ENCODE measurements at regions not wholly inside any gene's neighbourhood (a gene's known extent, or its start where the extent isn't known, plus 50 kb on each side); places are given as distances from the start of the nearest gene placed in this dataset.

DNA sequence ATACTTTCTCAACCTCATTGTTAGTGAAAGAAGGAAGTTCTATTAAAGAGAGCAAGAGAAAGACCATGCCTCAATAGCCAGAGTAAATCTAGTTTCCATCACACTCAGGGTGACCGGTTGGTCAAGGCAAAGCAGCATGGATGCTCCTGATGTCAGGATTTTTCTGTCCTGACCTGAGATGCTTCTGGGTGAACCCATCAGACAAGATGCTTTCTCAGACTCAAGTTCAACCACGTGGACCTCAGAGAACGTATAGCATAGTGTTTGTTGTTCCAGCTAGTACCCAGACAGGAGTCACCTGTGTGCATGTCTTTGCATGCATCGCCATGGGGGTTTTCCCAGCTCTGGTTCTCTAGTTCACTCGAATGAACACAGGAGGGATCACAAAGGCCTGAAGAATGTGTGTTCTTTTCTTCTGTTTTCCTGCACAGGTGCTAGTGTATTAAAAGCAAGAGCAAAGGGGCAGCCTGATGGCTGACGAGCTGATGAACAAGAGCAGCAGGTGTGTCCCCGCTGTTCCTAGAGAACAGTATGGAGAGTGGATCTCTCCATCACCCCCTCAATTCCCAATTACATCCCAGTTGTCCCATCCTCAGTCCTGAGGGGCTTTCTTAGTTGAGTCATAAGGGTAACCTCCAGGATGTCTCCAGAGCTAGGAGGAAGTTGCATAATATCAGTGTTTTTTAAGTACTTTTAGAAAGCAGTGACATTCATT lies 110.5 kb upstream of the ENPP6 start:
- no peak for DNase-seq
- H3K36me3 Mint-ChIP-seq (ENCODE audit: low read depth), result no peaks in the 10 kb centered on the region
- no peak overlapping the region for H3K4me3 Mint-ChIP-seq
- H3K9me3 Mint-ChIP-seq, result peaks cover 5% of the 10 kb centered on the region
- H3K27me3 Mint-ChIP-seq (ENCODE audit: low read depth, poor library complexity), result peaks cover 4% of the 10 kb centered on the region
- TF ChIP-seq, protein P1, sequence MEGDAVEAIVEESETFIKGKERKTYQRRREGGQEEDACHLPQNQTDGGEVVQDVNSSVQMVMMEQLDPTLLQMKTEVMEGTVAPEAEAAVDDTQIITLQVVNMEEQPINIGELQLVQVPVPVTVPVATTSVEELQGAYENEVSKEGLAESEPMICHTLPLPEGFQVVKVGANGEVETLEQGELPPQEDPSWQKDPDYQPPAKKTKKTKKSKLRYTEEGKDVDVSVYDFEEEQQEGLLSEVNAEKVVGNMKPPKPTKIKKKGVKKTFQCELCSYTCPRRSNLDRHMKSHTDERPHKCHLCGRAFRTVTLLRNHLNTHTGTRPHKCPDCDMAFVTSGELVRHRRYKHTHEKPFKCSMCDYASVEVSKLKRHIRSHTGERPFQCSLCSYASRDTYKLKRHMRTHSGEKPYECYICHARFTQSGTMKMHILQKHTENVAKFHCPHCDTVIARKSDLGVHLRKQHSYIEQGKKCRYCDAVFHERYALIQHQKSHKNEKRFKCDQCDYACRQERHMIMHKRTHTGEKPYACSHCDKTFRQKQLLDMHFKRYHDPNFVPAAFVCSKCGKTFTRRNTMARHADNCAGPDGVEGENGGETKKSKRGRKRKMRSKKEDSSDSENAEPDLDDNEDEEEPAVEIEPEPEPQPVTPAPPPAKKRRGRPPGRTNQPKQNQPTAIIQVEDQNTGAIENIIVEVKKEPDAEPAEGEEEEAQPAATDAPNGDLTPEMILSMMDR (IDR thresholded peaks at IDR 0.05), result no peak
- H3K4me1 Mint-ChIP-seq, result no peaks in the 10 kb centered on the region
- H3K27ac Mint-ChIP-seq, result no peak overlapping the region

DNA sequence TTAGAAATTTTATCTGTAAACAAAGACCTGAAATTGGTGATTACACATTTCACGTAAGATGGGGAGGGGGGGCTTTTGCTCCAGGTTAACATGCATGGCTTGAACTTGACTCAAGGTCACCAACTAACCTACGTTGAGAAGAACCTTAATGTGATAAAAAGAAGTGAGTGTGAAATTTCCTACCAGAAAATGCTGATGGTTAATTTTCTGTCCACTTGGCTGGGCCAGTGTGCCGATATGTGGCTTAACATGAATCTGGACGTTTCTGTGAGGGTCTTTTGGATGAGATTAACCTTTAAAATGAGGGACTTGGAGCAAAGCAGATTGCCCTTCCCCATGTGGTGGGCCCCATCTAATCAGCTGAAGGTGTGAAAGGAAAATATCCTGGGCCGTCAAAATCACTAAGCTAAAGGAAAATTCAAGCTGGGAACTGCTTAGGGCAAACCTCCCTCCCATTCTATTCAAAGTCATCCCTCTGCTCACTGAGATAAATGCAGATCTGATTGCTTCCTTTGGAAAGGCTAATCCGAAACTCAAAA lies 107.3 kb upstream of the ENPP6 start:
- no peaks in the 10 kb centered on the region for H3K4me1 Mint-ChIP-seq
- H3K27me3 Mint-ChIP-seq (ENCODE audit: low read depth, poor library complexity), result peaks cover 4% of the 10 kb centered on the region
- peaks cover 5% of the 10 kb centered on the region for H3K9me3 Mint-ChIP-seq
- no peak overlapping the region for H3K4me3 Mint-ChIP-seq
- DNase-seq, result no peak
- TF ChIP-seq, protein P1 (IDR thresholded peaks at IDR 0.05), result no peak
- H3K36me3 Mint-ChIP-seq (ENCODE audit: low read depth), result no peaks in the 10 kb centered on the region
- H3K27ac Mint-ChIP-seq, result no peak overlapping the region

DNA sequence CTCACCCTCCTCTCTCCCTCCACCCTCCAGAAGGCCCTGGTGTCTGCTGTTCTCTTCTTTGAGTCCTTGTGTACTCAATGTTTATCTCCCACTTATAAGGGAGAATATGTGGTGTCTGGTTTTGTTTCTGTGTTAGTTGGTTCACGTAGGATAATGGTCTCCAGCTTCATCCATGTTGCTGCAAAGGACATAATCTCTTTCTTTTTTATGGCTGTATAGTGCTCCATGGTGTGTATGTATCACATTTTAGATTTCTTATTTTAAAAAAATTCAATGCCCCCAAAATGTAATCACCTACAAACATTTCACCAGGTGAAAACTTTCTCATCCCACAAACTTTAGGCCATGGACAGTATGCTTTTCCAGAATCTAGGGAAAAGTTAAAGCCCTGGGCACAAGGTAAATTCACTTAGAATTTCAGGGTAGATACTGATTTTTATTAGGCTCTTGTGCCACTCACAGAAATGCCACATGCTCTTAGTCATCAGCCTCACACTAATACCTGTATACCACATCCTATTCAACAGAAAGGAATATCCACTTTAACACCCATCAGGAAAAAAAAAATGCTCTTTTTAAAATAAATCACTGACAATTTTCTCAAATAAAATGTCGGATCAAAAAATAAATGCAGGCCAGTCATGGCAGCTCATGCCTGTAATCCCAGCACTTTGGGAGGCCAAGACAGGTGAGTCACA lies 104.8 kb upstream of the ENPP6 start:
- H3K36me3 Mint-ChIP-seq (ENCODE audit: low read depth), result no peaks in the 10 kb centered on the region
- TF ChIP-seq, protein P1 (IDR thresholded peaks at IDR 0.05), result no peak
- DNase-seq, result no peak
- H3K9me3 Mint-ChIP-seq, result peaks cover 5% of the 10 kb centered on the region
- no peak overlapping the region for H3K4me3 Mint-ChIP-seq
- H3K27ac Mint-ChIP-seq, result no peak overlapping the region
- no peaks in the 10 kb centered on the region for H3K4me1 Mint-ChIP-seq
- H3K27me3 Mint-ChIP-seq (ENCODE audit: low read depth, poor library complexity), result peaks cover 4% of the 10 kb centered on the region

DNA sequence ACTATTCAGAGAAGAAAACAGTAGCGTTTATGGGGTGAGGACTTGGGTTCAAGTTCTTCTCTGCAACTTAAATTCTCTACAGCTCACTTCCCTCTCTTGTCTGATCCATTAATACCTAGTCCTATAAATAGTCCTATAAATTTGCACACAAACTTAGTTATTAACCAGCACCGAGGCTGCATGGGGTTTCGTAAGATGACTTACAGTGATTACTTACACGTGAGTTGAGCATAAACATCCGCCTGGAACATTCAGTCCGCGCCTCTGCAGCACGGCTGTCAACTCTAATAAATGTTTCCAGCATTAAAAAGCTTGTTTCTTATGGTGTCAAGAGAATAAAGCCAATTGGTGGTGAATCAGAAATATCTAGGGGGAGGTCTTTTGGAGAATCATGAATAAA lies 103.0 kb upstream of the ENPP6 start:
- H3K9me3 Mint-ChIP-seq, result no peaks in the 10 kb centered on the region
- TF ChIP-seq, protein P1 (IDR thresholded peaks at IDR 0.05), result no peak
- H3K36me3 Mint-ChIP-seq (ENCODE audit: low read depth), result no peaks in the 10 kb centered on the region
- DNase-seq, result no peak
- H3K4me3 Mint-ChIP-seq, result no peak overlapping the region
- H3K27me3 Mint-ChIP-seq (ENCODE audit: low read depth, poor library complexity), result peaks cover 9% of the 10 kb centered on the region
- no peak overlapping the region for H3K27ac Mint-ChIP-seq
- no peaks in the 10 kb centered on the region for H3K4me1 Mint-ChIP-seq

DNA sequence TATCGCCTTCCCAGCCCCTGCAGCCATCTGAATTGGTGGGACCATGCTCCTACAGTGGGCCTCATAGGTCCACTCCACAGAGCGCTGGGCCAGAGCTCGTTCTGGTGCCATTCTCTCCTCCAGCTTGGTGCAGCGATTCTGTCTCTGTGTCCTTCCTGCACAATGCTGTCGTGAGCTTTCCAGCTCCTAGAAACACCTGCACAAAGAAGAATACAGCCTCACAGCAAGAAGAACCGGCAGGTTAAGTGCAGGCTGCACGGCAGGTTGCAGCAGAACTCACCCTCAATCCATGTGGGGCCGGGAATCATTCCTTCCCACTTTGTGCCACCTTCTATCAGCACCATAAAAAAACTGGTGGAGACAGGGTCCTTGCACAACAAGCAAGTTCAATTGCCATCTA lies 101.2 kb upstream of the ENPP6 start:
- H3K27me3 Mint-ChIP-seq (ENCODE audit: low read depth, poor library complexity), result peaks cover 12% of the 10 kb centered on the region
- TF ChIP-seq, protein P1 (IDR thresholded peaks at IDR 0.05), result no peak
- no peak for DNase-seq
- H3K4me3 Mint-ChIP-seq, result no peak overlapping the region
- no peaks in the 10 kb centered on the region for H3K4me1 Mint-ChIP-seq
- no peaks in the 10 kb centered on the region for H3K36me3 Mint-ChIP-seq (ENCODE audit: low read depth)
- no peaks in the 10 kb centered on the region for H3K9me3 Mint-ChIP-seq
- H3K27ac Mint-ChIP-seq, result peak overlapping the region; percentile 26
